H1 (cell line): ENCODE measurements at regions not wholly inside any gene's neighbourhood (a gene's known extent, or its start where the extent isn't known, plus 50 kb on each side); places are given as distances from the start of the nearest gene placed in this dataset.

ENCODE experiments used
- CEBPB ChIP-seq: IDR thresholded peaks from 2 replicates; pipeline ENCODE4 v1.6.1; 2012; ENCODE audit warnings: low read depth, low read length
- CTCF ChIP-seq, 3 experiments: IDR thresholded peaks; 1 replicate in 2 of 3; 2 replicates in 1 of 3; pipeline versions ENCODE4 v1.5.1 to v1.6.1; 2011; ENCODE audit warnings: low read length in 3 of 3, mild to moderate bottlenecking in 3 of 3, inconsistent platforms in 2 of 3, low read depth in 1 of 3, moderate library complexity in 1 of 3; ENCODE audit not compliant: insufficient read depth in 1 of 3; ENCODE audit errors: control extremely low read depth in 1 of 3

GRCh38 chr7:41855798-41856197 is 152.9 kb upstream of the INHBA start:
- no peak for TF ChIP-seq CTCF (IDR thresholded peaks at IDR 0.05; ENCODE audit: control extremely low read depth in 1 of 3, insufficient read depth in 1 of 3, low read depth in 1 of 3, low read length in 3 of 3)
- TF ChIP-seq CEBPB = no peak
